GM23338 (cell line): ENCODE measurements at regions not wholly inside any gene's neighbourhood (a gene's known extent, or its start where the extent isn't known, plus 50 kb on each side); places are given as distances from the start of the nearest gene placed in this dataset.

Source experiments
- ATAC-seq: fragments of 200-7000 bp; cut with Tn5 transposase; 3 replicates; pipeline ENCODE4 v1.9.1; 2020
- DNase-seq: peaks from one replicate; pipeline ENCODE4 v3.0.0-alpha.2; 2015; ENCODE audit warnings: low spot score
- H2AFZ ChIP-seq: fragments of 200-600 bp; sonication (generic); 2 replicates; pipeline ENCODE4 v1.8.0; 2016; ENCODE audit warnings: antibody characterized with exemption, mild to moderate bottlenecking, moderate library complexity
- H3F3A ChIP-seq: fragments of 200-600 bp; sonication (generic); replicated peaks from 2 replicates; pipeline ENCODE4 v1.8.0; 2017; ENCODE audit warnings: antibody characterized with exemption, mixed run types, low read depth
- H3K27ac ChIP-seq: fragments of 200-600 bp; sonication (generic); 2 replicates; pipeline ENCODE4 v1.6.1; 2016; ENCODE audit warnings: low read depth
- H3K27me3 ChIP-seq: fragments of 200-600 bp; sonication (generic); 2 replicates; pipeline ENCODE4 v1.8.0; 2016; ENCODE audit warnings: mild to moderate bottlenecking, mixed run types, moderate library complexity; ENCODE audit not compliant: insufficient read depth
- H3K36me3 ChIP-seq: fragments of 200-600 bp; sonication (generic); 2 replicates; pipeline ENCODE4 v1.8.0; 2016; ENCODE audit warnings: mild to moderate bottlenecking; ENCODE audit not compliant: insufficient read depth
- H3K4me1 ChIP-seq: fragments of 200-600 bp; sonication (generic); 2 replicates; pipeline ENCODE4 v1.8.0; 2016; ENCODE audit warnings: mild to moderate bottlenecking, moderate library complexity; ENCODE audit not compliant: insufficient read depth
- H3K4me2 ChIP-seq: fragments of 200-600 bp; sonication (generic); 2 replicates; pipeline ENCODE4 v1.7.1; 2017; ENCODE audit warnings: mixed run types
- H3K4me3 ChIP-seq: fragments of 200-600 bp; sonication (generic); 2 replicates; pipeline ENCODE4 v1.6.1; 2016; ENCODE audit warnings: mixed run types
- H3K79me2 ChIP-seq: fragments of 200-600 bp; sonication (generic); replicated peaks from 2 replicates; pipeline ENCODE4 v1.8.0; 2017; ENCODE audit warnings: mild to moderate bottlenecking; ENCODE audit not compliant: insufficient read depth
- H3K9me2 ChIP-seq: fragments of 200-600 bp; sonication (generic); 2 replicates; pipeline ENCODE4 v1.8.0; 2017; ENCODE audit not compliant: insufficient read depth
- H4K20me1 ChIP-seq: fragments of 200-600 bp; sonication (generic); replicated peaks from 2 replicates; pipeline ENCODE4 v1.8.0; 2017; ENCODE audit warnings: mild to moderate bottlenecking; ENCODE audit not compliant: insufficient read depth
- H3K27ac Mint-ChIP-seq: 2 replicates; pipeline ENCODE4 v1.8.0; 2020; ENCODE audit warnings: inconsistent platforms, mild to moderate bottlenecking, moderate library complexity, mixed read lengths
- H3K27me3 Mint-ChIP-seq: 3 replicates; pipeline ENCODE4 v1.8.0; 2022; ENCODE audit warnings: low read depth, mild to moderate bottlenecking, moderate library complexity, mixed read lengths, inconsistent platforms; ENCODE audit not compliant: insufficient read depth, poor library complexity
- H3K36me3 Mint-ChIP-seq: 3 replicates; pipeline ENCODE4 v1.8.0; 2021; ENCODE audit warnings: low read depth, mild to moderate bottlenecking, inconsistent platforms, moderate library complexity, mixed read lengths
- H3K4me1 Mint-ChIP-seq: 3 replicates; pipeline ENCODE4 v1.8.0; 2020; ENCODE audit warnings: mild to moderate bottlenecking, inconsistent platforms, mixed read lengths
- H3K4me3 Mint-ChIP-seq: 3 replicates; pipeline ENCODE4 v1.8.0; 2021; ENCODE audit warnings: moderate library complexity, mild to moderate bottlenecking, inconsistent platforms, mixed read lengths
- H3K9me3 Mint-ChIP-seq: 3 replicates; pipeline ENCODE4 v1.8.0; 2020; ENCODE audit warnings: moderate library complexity, mild to moderate bottlenecking, inconsistent platforms, mixed read lengths
- CREB1 ChIP-seq: fragments of 250-450 bp; sonication (Bioruptor Pico); IDR thresholded peaks from 2 replicates; pipeline ENCODE4 v1.5.0; 2020; ENCODE audit warnings: low read depth, mild to moderate bottlenecking, moderate library complexity
- ETS1 ChIP-seq: IDR thresholded peaks from 2 replicates; pipeline ENCODE4 v1.6.1; 2016; ENCODE audit warnings: antibody characterized with exemption
- EZH2 ChIP-seq: fragments of 200-600 bp; sonication (generic); IDR thresholded peaks from one replicate; pipeline ENCODE4 v1.8.0; 2017; ENCODE audit warnings: antibody characterized with exemption, mild to moderate bottlenecking, low read depth; ENCODE audit not compliant: unreplicated experiment
- EZH2phosphoT487 ChIP-seq: fragments of 200-600 bp; sonication (generic); IDR thresholded peaks from one replicate; pipeline ENCODE4 v1.8.1; 2018; ENCODE audit warnings: antibody characterized with exemption; ENCODE audit not compliant: unreplicated experiment
- JUNB ChIP-seq: IDR thresholded peaks from one replicate; pipeline ENCODE4 v1.6.1; 2016; ENCODE audit warnings: antibody characterized with exemption; ENCODE audit not compliant: unreplicated experiment
- NANOG ChIP-seq: IDR thresholded peaks from 2 replicates; pipeline ENCODE4 v1.6.1; 2016; ENCODE audit warnings: antibody characterized with exemption, borderline replicate concordance
- POLR2AphosphoS5 ChIP-seq: IDR thresholded peaks from 2 replicates; pipeline ENCODE4 v1.6.1; 2016; ENCODE audit warnings: antibody characterized with exemption, low read depth
- STAT1 ChIP-seq: IDR thresholded peaks from one replicate; pipeline ENCODE4 v1.6.1; 2016; ENCODE audit warnings: antibody characterized with exemption; ENCODE audit not compliant: unreplicated experiment
- ZNF114 ChIP-seq: fragments of 250-450 bp; sonication (Bioruptor Pico); IDR thresholded peaks from 2 replicates; pipeline ENCODE4 v1.5.0; 2020; ENCODE audit warnings: mild to moderate bottlenecking, moderate library complexity
- ZNF331 ChIP-seq: fragments of 250-450 bp; sonication (Bioruptor Pico); IDR thresholded peaks from 2 replicates; pipeline ENCODE4 v1.5.0; 2020; ENCODE audit warnings: low read depth, mild to moderate bottlenecking, moderate library complexity
- ZNF462 ChIP-seq: fragments of 250-450 bp; sonication (Bioruptor Pico); IDR thresholded peaks from 2 replicates; pipeline ENCODE4 v1.5.0; 2020; ENCODE audit warnings: mild to moderate bottlenecking, moderate library complexity
- TF ChIP-seq, protein P1 (sequence below), 2 experiments: fragments of 200-600 bp in 1 of 2; sonication (generic) in 1 of 2; conservative IDR thresholded peaks; 2 replicates each; pipeline versions ENCODE4 v1.5.1 to v1.6.1; 2016 to 2017; ENCODE audit warnings: antibody characterized with exemption in 2 of 2, low read depth in 2 of 2, mild to moderate bottlenecking in 2 of 2, moderate library complexity in 1 of 2
- TF ChIP-seq, protein P2 (sequence below): IDR thresholded peaks from one replicate; pipeline ENCODE4 v1.6.1; 2018; ENCODE audit warnings: antibody characterized with exemption; ENCODE audit not compliant: unreplicated experiment

GRCh38 chr3:26460985-26461384 is 161.6 kb upstream of the LRRC3B start:
- H3K27me3 Mint-ChIP-seq = peaks cover 3% of the 10 kb centered on the region
- H2AFZ ChIP-seq = no peak overlapping the region
- H3K79me2 ChIP-seq = no peaks in the 10 kb centered on the region
- no peak overlapping the region for H3K27ac ChIP-seq
- H3K4me2 ChIP-seq = no peak overlapping the region
- ATAC-seq = no peak
- no peak overlapping the region for H3K27ac Mint-ChIP-seq
- peaks cover 5% of the 10 kb centered on the region; the same call in 1 of the 2 replicates for H3K4me1 ChIP-seq
- no peak for DNase-seq
- TF ChIP-seq, protein P1, sequence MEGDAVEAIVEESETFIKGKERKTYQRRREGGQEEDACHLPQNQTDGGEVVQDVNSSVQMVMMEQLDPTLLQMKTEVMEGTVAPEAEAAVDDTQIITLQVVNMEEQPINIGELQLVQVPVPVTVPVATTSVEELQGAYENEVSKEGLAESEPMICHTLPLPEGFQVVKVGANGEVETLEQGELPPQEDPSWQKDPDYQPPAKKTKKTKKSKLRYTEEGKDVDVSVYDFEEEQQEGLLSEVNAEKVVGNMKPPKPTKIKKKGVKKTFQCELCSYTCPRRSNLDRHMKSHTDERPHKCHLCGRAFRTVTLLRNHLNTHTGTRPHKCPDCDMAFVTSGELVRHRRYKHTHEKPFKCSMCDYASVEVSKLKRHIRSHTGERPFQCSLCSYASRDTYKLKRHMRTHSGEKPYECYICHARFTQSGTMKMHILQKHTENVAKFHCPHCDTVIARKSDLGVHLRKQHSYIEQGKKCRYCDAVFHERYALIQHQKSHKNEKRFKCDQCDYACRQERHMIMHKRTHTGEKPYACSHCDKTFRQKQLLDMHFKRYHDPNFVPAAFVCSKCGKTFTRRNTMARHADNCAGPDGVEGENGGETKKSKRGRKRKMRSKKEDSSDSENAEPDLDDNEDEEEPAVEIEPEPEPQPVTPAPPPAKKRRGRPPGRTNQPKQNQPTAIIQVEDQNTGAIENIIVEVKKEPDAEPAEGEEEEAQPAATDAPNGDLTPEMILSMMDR (conservative IDR thresholded peaks at IDR 0.05; ENCODE audit: low read depth in 2 of 2) = no peak
- no peak for TF ChIP-seq ETS1
- TF ChIP-seq NANOG = no peak
- TF ChIP-seq ZNF114 (CRISPR knock-in tag) = no peak
- TF ChIP-seq STAT1 = no peak
- no peak for TF ChIP-seq CREB1 (CRISPR knock-in tag)
- TF ChIP-seq POLR2AphosphoS5 = no peak
- TF ChIP-seq, protein P2, sequence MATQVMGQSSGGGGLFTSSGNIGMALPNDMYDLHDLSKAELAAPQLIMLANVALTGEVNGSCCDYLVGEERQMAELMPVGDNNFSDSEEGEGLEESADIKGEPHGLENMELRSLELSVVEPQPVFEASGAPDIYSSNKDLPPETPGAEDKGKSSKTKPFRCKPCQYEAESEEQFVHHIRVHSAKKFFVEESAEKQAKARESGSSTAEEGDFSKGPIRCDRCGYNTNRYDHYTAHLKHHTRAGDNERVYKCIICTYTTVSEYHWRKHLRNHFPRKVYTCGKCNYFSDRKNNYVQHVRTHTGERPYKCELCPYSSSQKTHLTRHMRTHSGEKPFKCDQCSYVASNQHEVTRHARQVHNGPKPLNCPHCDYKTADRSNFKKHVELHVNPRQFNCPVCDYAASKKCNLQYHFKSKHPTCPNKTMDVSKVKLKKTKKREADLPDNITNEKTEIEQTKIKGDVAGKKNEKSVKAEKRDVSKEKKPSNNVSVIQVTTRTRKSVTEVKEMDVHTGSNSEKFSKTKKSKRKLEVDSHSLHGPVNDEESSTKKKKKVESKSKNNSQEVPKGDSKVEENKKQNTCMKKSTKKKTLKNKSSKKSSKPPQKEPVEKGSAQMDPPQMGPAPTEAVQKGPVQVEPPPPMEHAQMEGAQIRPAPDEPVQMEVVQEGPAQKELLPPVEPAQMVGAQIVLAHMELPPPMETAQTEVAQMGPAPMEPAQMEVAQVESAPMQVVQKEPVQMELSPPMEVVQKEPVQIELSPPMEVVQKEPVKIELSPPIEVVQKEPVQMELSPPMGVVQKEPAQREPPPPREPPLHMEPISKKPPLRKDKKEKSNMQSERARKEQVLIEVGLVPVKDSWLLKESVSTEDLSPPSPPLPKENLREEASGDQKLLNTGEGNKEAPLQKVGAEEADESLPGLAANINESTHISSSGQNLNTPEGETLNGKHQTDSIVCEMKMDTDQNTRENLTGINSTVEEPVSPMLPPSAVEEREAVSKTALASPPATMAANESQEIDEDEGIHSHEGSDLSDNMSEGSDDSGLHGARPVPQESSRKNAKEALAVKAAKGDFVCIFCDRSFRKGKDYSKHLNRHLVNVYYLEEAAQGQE = no peak
- TF ChIP-seq EZH2phosphoT487 = no peak
- no peak for TF ChIP-seq ZNF462 (CRISPR knock-in tag)
- TF ChIP-seq JUNB = no peak
- no peak for TF ChIP-seq EZH2
- no peak for TF ChIP-seq ZNF331 (CRISPR knock-in tag)
- H3K36me3 Mint-ChIP-seq = peaks cover 4% of the 10 kb centered on the region; the same call in 1 of the 3 replicates
- no peak overlapping the region for H3K4me3 ChIP-seq
- H3K9me2 ChIP-seq = peaks cover 8% of the 10 kb centered on the region; the same call in 1 of the 2 replicates
- peaks cover 11% of the 10 kb centered on the region; the same call in 2 of the 3 replicates for H3K9me3 Mint-ChIP-seq
- no peaks in the 10 kb centered on the region for H3F3A ChIP-seq
- H3K36me3 ChIP-seq = no peaks in the 10 kb centered on the region
- H3K4me1 Mint-ChIP-seq = no peaks in the 10 kb centered on the region
- no peaks in the 10 kb centered on the region for H4K20me1 ChIP-seq
- no peak overlapping the region for H3K4me3 Mint-ChIP-seq
- no peaks in the 10 kb centered on the region for H3K27me3 ChIP-seq
